Fibroblast of the aortic adventitia (primary cell): ENCODE measurements at regions not wholly inside any gene's neighbourhood (a gene's known extent, or its start where the extent isn't known, plus 50 kb on each side); places are given as distances from the start of the nearest gene placed in this dataset.
A peak's percentile ranks its signal among the peaks of the same experiment; 100 is the strongest.

Source experiments
- DNase-seq: peaks from one replicate; pipeline ENCODE4 v3.0.0-alpha.2; 2010; ENCODE audit warnings: low read depth
- H3K4me3 ChIP-seq: 2 replicates; pipeline ENCODE4 v1.5.1; 2011; ENCODE audit warnings: low read depth, mild to moderate bottlenecking, control low read depth, low read length, moderate library complexity
- CTCF ChIP-seq: IDR thresholded peaks from 2 replicates; pipeline ENCODE4 v1.5.1; 2011; ENCODE audit warnings: mild to moderate bottlenecking, low read length, control low read depth, inconsistent platforms; ENCODE audit not compliant: insufficient read depth

- no peak overlapping the region for H3K4me3 ChIP-seq
- no peak for DNase-seq
- no peak for TF ChIP-seq CTCF
Observed at GRCh38 chr2:51293566-51294200, 261.8 kb upstream of the NRXN1 start.

- no peak for DNase-seq
- no peak overlapping the region for H3K4me3 ChIP-seq
- no peak for TF ChIP-seq CTCF
Observed at GRCh38 chr2:51291762-51292551, 260.0 kb upstream of the NRXN1 start.

GRCh38 chr2:51290725-51291124 lies 258.8 kb upstream of the NRXN1 start:
- TF ChIP-seq CTCF, result no peak
- DNase-seq, result peak; percentile 6
- H3K4me3 ChIP-seq, result no peak overlapping the region

- no peak for TF ChIP-seq CTCF
- no peak overlapping the region for H3K4me3 ChIP-seq
- no peak for DNase-seq
Observed at GRCh38 chr2:51289045-51289444, 257.1 kb upstream of the NRXN1 start.

GRCh38 chr2:51268191-51268590 lies 236.3 kb upstream of the NRXN1 start:
- no peak for DNase-seq
- no peak overlapping the region for H3K4me3 ChIP-seq
- no peak for TF ChIP-seq CTCF

- DNase-seq, result no peak
- H3K4me3 ChIP-seq, result no peak overlapping the region
Observed at GRCh38 chr2:51265539-51265938, 233.6 kb upstream of the NRXN1 start.

More at GRCh38 chr2:51265539-51265938, 233.6 kb upstream of the NRXN1 start:
- no peak for TF ChIP-seq CTCF
